Natural killer cell (primary cell): ENCODE measurements at regions not wholly inside any gene's neighbourhood (a gene's known extent, or its start where the extent isn't known, plus 50 kb on each side); places are given as distances from the start of the nearest gene placed in this dataset.

Source experiments
- ATAC-seq, 3 donors: fragments of 150-1000 bp in 2 of 3; fragments of 200-7000 bp in 1 of 3; cut with Tn5 transposase; 1 replicate in 1 of 3; 2 replicates in 2 of 3; pipeline ENCODE4 v1.10.0; 2021; ENCODE audit warnings: mild to moderate bottlenecking in 2 of 3, moderate library complexity in 2 of 3
- DNase-seq, 2 donors: peaks; one replicate each; pipeline versions ENCODE4 v3.0.0 to v3.0.0-alpha.2; 2013 to 2021; ENCODE audit warnings: mixed read lengths in 1 of 2
- H3K27ac ChIP-seq: one replicate; pipeline ENCODE4 v1.5.1; 2013; ENCODE audit warnings: mild to moderate bottlenecking, low read length
- H3K27me3 ChIP-seq: one replicate; pipeline ENCODE4 v1.6.1; 2013; ENCODE audit warnings: low read length; ENCODE audit not compliant: control insufficient read depth, insufficient read depth
- H3K36me3 ChIP-seq: one replicate; pipeline ENCODE4 v1.6.1; 2013; ENCODE audit warnings: low read length; ENCODE audit not compliant: control insufficient read depth, insufficient read depth
- H3K4me1 ChIP-seq: one replicate; pipeline ENCODE4 v1.6.1; 2013; ENCODE audit warnings: low read length; ENCODE audit not compliant: control insufficient read depth, insufficient read depth
- H3K4me3 ChIP-seq: one replicate; pipeline ENCODE4 v1.5.1; 2013; ENCODE audit warnings: low read length
- H3K9me3 ChIP-seq: one replicate; pipeline ENCODE4 v1.6.1; 2013; ENCODE audit warnings: low read length; ENCODE audit not compliant: control insufficient read depth, insufficient read depth
- H3K27ac Mint-ChIP-seq, 2 donors: one replicate each; pipeline ENCODE4 v1.8.0; 2022; ENCODE audit warnings: mild to moderate bottlenecking in 2 of 2, mixed read lengths in 2 of 2, moderate library complexity in 1 of 2
- H3K27me3 Mint-ChIP-seq, 2 donors: one replicate each; pipeline ENCODE4 v1.8.0; 2022; ENCODE audit warnings: low read depth in 2 of 2, mixed read lengths in 2 of 2
- H3K36me3 Mint-ChIP-seq: one replicate; pipeline ENCODE4 v1.8.0; 2022; ENCODE audit warnings: mixed read lengths
- H3K4me1 Mint-ChIP-seq, 2 donors: one replicate each; pipeline ENCODE4 v1.8.0; 2022; ENCODE audit warnings: mixed read lengths in 2 of 2
- H3K4me3 Mint-ChIP-seq: one replicate; pipeline ENCODE4 v1.8.0; 2022; ENCODE audit warnings: mild to moderate bottlenecking, moderate library complexity, mixed read lengths
- H3K9me3 Mint-ChIP-seq, 2 donors: one replicate each; pipeline ENCODE4 v1.8.0; 2022; ENCODE audit warnings: mixed read lengths in 2 of 2
- WGBS: methylation state at CpG from one replicate; pipeline ENCODE4 v1.1.7; 2013; ENCODE audit warnings: missing lambda C conversion rate; ENCODE audit not compliant: insufficient coverage; 5-methylcytosine and 5-hydroxymethylcytosine counted together
- intact Hi-C: fragments of 100-400 bp; cut with micrococcal nuclease; formaldehyde crosslinking; loops from one replicate; pipeline ENCODE4 v1.14.2; 2022
- TF ChIP-seq, protein P1 (sequence below): fragments of 200-600 bp; IDR thresholded peaks from one replicate; pipeline ENCODE4 v1.8.0; 2022; ENCODE audit warnings: antibody characterized with exemption

DNA sequence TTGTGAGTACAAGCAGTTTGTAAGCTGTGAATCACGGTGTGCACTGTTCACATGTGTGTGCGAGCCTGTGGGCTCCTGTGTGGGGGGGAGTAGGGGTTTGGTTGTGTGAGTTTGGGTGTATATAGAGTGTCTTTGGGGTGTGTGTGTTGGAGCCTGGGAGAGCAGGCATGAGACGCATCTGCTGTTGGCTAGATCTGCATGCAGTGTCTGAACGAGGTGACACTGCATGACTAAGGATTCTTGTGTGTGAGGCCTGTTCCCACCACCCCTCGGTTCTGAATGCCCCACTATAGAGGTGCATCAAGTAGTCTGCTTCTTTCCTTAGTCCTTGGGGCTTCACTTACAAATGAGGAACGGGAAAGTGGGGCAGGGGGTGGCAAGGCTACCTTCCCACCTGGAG lies 68.4 kb downstream of the MAGEF1 start:
- ATAC-seq (no peak), DNase-seq (no peak)
- Mint-ChIP-seq H3K4me3 (no peak overlapping the region), H3K36me3 (no peaks in the 10 kb centered on the region), H3K9me3 (no peaks in the 10 kb centered on the region), H3K27ac (no peak overlapping the region), H3K4me1 (no peaks in the 10 kb centered on the region), H3K27me3 (peaks cover 0 to 3% of the 10 kb centered on the region in 2 donors)
- no peak overlapping the region for H3K27ac ChIP-seq
- intact Hi-C loops = no loop called here
- no peaks in the 10 kb centered on the region for H3K36me3 ChIP-seq
- 71% methylated on average over 6 of the region's 6 CpGs for WGBS
- H3K4me3 ChIP-seq = no peak overlapping the region
- H3K4me1 ChIP-seq = peaks cover 1% of the 10 kb centered on the region
- TF ChIP-seq, protein P1, sequence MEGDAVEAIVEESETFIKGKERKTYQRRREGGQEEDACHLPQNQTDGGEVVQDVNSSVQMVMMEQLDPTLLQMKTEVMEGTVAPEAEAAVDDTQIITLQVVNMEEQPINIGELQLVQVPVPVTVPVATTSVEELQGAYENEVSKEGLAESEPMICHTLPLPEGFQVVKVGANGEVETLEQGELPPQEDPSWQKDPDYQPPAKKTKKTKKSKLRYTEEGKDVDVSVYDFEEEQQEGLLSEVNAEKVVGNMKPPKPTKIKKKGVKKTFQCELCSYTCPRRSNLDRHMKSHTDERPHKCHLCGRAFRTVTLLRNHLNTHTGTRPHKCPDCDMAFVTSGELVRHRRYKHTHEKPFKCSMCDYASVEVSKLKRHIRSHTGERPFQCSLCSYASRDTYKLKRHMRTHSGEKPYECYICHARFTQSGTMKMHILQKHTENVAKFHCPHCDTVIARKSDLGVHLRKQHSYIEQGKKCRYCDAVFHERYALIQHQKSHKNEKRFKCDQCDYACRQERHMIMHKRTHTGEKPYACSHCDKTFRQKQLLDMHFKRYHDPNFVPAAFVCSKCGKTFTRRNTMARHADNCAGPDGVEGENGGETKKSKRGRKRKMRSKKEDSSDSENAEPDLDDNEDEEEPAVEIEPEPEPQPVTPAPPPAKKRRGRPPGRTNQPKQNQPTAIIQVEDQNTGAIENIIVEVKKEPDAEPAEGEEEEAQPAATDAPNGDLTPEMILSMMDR = no peak
- H3K27me3 ChIP-seq = no peaks in the 10 kb centered on the region
- no peaks in the 10 kb centered on the region for H3K9me3 ChIP-seq

DNA sequence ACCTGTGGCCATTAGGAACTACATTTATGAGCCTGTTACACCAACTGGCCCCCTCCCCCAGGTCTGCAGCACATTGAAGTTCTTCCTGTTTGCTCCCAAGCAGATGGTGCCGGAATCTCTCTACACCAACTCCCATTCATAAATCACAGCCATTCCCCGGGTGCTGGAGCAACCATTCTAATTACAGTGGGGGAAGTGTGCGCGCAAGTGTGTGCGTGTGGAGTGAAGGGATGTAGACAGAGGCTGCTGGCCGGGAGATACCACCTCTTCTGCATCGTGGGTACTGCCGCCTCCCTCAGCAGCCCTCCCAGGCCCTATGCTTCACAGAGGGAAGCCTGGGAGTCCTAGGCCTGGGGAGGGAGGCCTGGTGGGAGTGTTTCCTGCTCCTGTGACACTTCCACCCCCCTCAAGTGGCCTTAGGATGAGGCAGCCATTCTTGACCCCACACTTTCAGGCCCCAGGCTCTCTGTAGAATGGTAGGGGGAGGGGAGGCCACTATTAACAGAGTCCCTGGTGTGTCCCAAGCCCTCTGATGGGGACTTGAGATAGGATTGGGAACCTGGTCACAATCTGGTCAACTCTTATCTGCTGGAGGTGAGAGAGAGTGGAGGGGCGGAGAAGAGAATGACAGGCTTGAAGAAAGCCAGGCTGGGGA lies 69.1 kb downstream of the MAGEF1 start:
- intact Hi-C loops = no loop called here
- no peaks in the 10 kb centered on the region for H3K4me1 Mint-ChIP-seq
- peaks cover 6% of the 10 kb centered on the region for H3K4me1 ChIP-seq
- TF ChIP-seq, protein P1 = no peak
- no peak overlapping the region for H3K4me3 Mint-ChIP-seq
- H3K9me3 ChIP-seq = no peaks in the 10 kb centered on the region
- no peaks in the 10 kb centered on the region for H3K27me3 ChIP-seq
- H3K27ac Mint-ChIP-seq = no peak overlapping the region
- no peaks in the 10 kb centered on the region for H3K36me3 Mint-ChIP-seq
- WGBS = 53% methylated on average over 9 of the region's 9 CpGs
- no peak for ATAC-seq
- no peaks in the 10 kb centered on the region for H3K36me3 ChIP-seq
- H3K27me3 Mint-ChIP-seq = peaks cover 0 to 3% of the 10 kb centered on the region in 2 donors
- no peak for DNase-seq
- no peak overlapping the region for H3K4me3 ChIP-seq
- no peak overlapping the region for H3K27ac ChIP-seq
- no peaks in the 10 kb centered on the region for H3K9me3 Mint-ChIP-seq

DNA sequence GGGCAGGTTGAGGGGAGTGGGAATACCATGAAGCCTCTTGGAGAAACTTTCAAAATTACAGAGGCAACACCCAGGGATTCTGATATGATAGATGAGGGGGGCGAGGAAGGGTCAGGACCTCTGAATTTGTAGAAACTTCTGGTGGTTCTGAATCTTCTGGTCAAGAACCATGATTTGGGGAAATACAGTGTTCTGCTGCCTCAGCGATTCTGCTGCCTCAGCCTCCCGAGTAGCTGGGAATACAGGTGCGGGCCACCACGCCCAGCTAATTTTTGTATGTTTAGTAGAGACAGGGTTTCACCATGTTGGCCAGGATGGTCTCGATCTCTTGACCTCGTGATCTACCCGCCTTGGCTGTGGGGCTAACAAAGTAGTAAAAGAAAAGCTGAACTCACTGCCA lies 70.4 kb downstream of the MAGEF1 start:
- no peak for ATAC-seq
- no peak for DNase-seq
- intact Hi-C loops = no loop called here
- Mint-ChIP-seq H3K4me3 (no peak overlapping the region), H3K27ac (no peak overlapping the region), H3K36me3 (no peaks in the 10 kb centered on the region), H3K9me3 (no peaks in the 10 kb centered on the region), H3K27me3 (no peaks in the 10 kb centered on the region), H3K4me1 (no peaks in the 10 kb centered on the region)
- Histone ChIP-seq H3K27me3 (no peaks in the 10 kb centered on the region), H3K36me3 (no peaks in the 10 kb centered on the region), H3K27ac (no peak overlapping the region), H3K4me3 (no peak overlapping the region), H3K4me1 (peaks cover 18% of the 10 kb centered on the region), H3K9me3 (no peaks in the 10 kb centered on the region)
- 96% methylated on average over 8 of the region's 8 CpGs for WGBS
- TF ChIP-seq, protein P1 = no peak

DNA sequence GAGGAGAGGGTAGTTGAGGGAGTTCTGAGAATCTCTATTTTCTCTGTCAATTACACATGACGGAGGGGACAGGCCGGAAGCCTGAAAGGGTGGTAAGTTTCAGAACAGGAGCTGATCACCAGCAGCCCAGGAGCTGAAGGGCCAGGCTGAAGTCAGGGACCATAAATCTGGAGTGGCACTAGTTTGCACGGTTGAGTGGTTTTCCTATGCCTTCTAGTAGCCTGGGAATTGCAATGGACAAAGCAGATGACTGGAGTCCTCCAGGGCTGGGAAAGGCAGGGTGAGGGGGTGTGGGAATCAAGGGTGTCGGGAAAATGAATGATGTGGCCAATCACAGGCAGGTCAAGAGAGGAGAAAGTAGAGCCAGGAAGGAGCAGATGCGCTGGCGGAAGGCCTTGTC lies 72.5 kb downstream of the MAGEF1 start:
- Mint-ChIP-seq H3K4me1 (peaks cover 0 to 7% of the 10 kb centered on the region in 2 donors), H3K4me3 (no peak overlapping the region), H3K9me3 (no peaks in the 10 kb centered on the region), H3K36me3 (no peaks in the 10 kb centered on the region), H3K27me3 (peaks cover 0 to 11% of the 10 kb centered on the region in 2 donors), H3K27ac (no peak overlapping the region)
- Histone ChIP-seq H3K4me3 (no peak overlapping the region), H3K27me3 (no peaks in the 10 kb centered on the region), H3K4me1 (peaks cover 29% of the 10 kb centered on the region), H3K9me3 (no peaks in the 10 kb centered on the region), H3K27ac (no peak overlapping the region), H3K36me3 (no peaks in the 10 kb centered on the region)
- no peak for ATAC-seq
- TF ChIP-seq, protein P1 = no peak
- no peak for DNase-seq
- WGBS = 88% methylated on average over 6 of the region's 6 CpGs
- intact Hi-C loops = no loop called here
